GM23338 (cell line): ENCODE measurements at regions not wholly inside any gene's neighbourhood (a gene's known extent, or its start where the extent isn't known, plus 50 kb on each side); places are given as distances from the start of the nearest gene placed in this dataset.

Source experiments
- ATAC-seq: fragments of 200-7000 bp; cut with Tn5 transposase; 3 replicates; pipeline ENCODE4 v1.9.1; 2020
- DNase-seq: peaks from one replicate; pipeline ENCODE4 v3.0.0-alpha.2; 2015; ENCODE audit warnings: low spot score
- H2AFZ ChIP-seq: fragments of 200-600 bp; sonication (generic); 2 replicates; pipeline ENCODE4 v1.8.0; 2016; ENCODE audit warnings: antibody characterized with exemption, mild to moderate bottlenecking, moderate library complexity
- H3F3A ChIP-seq: fragments of 200-600 bp; sonication (generic); replicated peaks from 2 replicates; pipeline ENCODE4 v1.8.0; 2017; ENCODE audit warnings: antibody characterized with exemption, mixed run types, low read depth
- H3K27ac ChIP-seq: fragments of 200-600 bp; sonication (generic); 2 replicates; pipeline ENCODE4 v1.6.1; 2016; ENCODE audit warnings: low read depth
- H3K27me3 ChIP-seq: fragments of 200-600 bp; sonication (generic); 2 replicates; pipeline ENCODE4 v1.8.0; 2016; ENCODE audit warnings: mild to moderate bottlenecking, mixed run types, moderate library complexity; ENCODE audit not compliant: insufficient read depth
- H3K36me3 ChIP-seq: fragments of 200-600 bp; sonication (generic); 2 replicates; pipeline ENCODE4 v1.8.0; 2016; ENCODE audit warnings: mild to moderate bottlenecking; ENCODE audit not compliant: insufficient read depth
- H3K4me1 ChIP-seq: fragments of 200-600 bp; sonication (generic); 2 replicates; pipeline ENCODE4 v1.8.0; 2016; ENCODE audit warnings: mild to moderate bottlenecking, moderate library complexity; ENCODE audit not compliant: insufficient read depth
- H3K4me2 ChIP-seq: fragments of 200-600 bp; sonication (generic); 2 replicates; pipeline ENCODE4 v1.7.1; 2017; ENCODE audit warnings: mixed run types
- H3K4me3 ChIP-seq: fragments of 200-600 bp; sonication (generic); 2 replicates; pipeline ENCODE4 v1.6.1; 2016; ENCODE audit warnings: mixed run types
- H3K79me2 ChIP-seq: fragments of 200-600 bp; sonication (generic); replicated peaks from 2 replicates; pipeline ENCODE4 v1.8.0; 2017; ENCODE audit warnings: mild to moderate bottlenecking; ENCODE audit not compliant: insufficient read depth
- H3K9me2 ChIP-seq: fragments of 200-600 bp; sonication (generic); 2 replicates; pipeline ENCODE4 v1.8.0; 2017; ENCODE audit not compliant: insufficient read depth
- H4K20me1 ChIP-seq: fragments of 200-600 bp; sonication (generic); replicated peaks from 2 replicates; pipeline ENCODE4 v1.8.0; 2017; ENCODE audit warnings: mild to moderate bottlenecking; ENCODE audit not compliant: insufficient read depth
- H3K27ac Mint-ChIP-seq: 2 replicates; pipeline ENCODE4 v1.8.0; 2020; ENCODE audit warnings: inconsistent platforms, mild to moderate bottlenecking, moderate library complexity, mixed read lengths
- H3K27me3 Mint-ChIP-seq: 3 replicates; pipeline ENCODE4 v1.8.0; 2022; ENCODE audit warnings: low read depth, mild to moderate bottlenecking, moderate library complexity, mixed read lengths, inconsistent platforms; ENCODE audit not compliant: insufficient read depth, poor library complexity
- H3K36me3 Mint-ChIP-seq: 3 replicates; pipeline ENCODE4 v1.8.0; 2021; ENCODE audit warnings: low read depth, mild to moderate bottlenecking, inconsistent platforms, moderate library complexity, mixed read lengths
- H3K4me1 Mint-ChIP-seq: 3 replicates; pipeline ENCODE4 v1.8.0; 2020; ENCODE audit warnings: mild to moderate bottlenecking, inconsistent platforms, mixed read lengths
- H3K4me3 Mint-ChIP-seq: 3 replicates; pipeline ENCODE4 v1.8.0; 2021; ENCODE audit warnings: moderate library complexity, mild to moderate bottlenecking, inconsistent platforms, mixed read lengths
- H3K9me3 Mint-ChIP-seq: 3 replicates; pipeline ENCODE4 v1.8.0; 2020; ENCODE audit warnings: moderate library complexity, mild to moderate bottlenecking, inconsistent platforms, mixed read lengths
- CREB1 ChIP-seq: fragments of 250-450 bp; sonication (Bioruptor Pico); IDR thresholded peaks from 2 replicates; pipeline ENCODE4 v1.5.0; 2020; ENCODE audit warnings: low read depth, mild to moderate bottlenecking, moderate library complexity
- CTCF ChIP-seq, 2 experiments: fragments of 200-600 bp in 1 of 2; sonication (generic) in 1 of 2; conservative IDR thresholded peaks; 2 replicates each; pipeline versions ENCODE4 v1.5.1 to v1.6.1; 2016 to 2017; ENCODE audit warnings: antibody characterized with exemption in 2 of 2, low read depth in 2 of 2, mild to moderate bottlenecking in 2 of 2, moderate library complexity in 1 of 2
- EZH2 ChIP-seq: fragments of 200-600 bp; sonication (generic); IDR thresholded peaks from one replicate; pipeline ENCODE4 v1.8.0; 2017; ENCODE audit warnings: antibody characterized with exemption, mild to moderate bottlenecking, low read depth; ENCODE audit not compliant: unreplicated experiment
- EZH2phosphoT487 ChIP-seq: fragments of 200-600 bp; sonication (generic); IDR thresholded peaks from one replicate; pipeline ENCODE4 v1.8.1; 2018; ENCODE audit warnings: antibody characterized with exemption; ENCODE audit not compliant: unreplicated experiment
- JUNB ChIP-seq: IDR thresholded peaks from one replicate; pipeline ENCODE4 v1.6.1; 2016; ENCODE audit warnings: antibody characterized with exemption; ENCODE audit not compliant: unreplicated experiment
- NANOG ChIP-seq: IDR thresholded peaks from 2 replicates; pipeline ENCODE4 v1.6.1; 2016; ENCODE audit warnings: antibody characterized with exemption, borderline replicate concordance
- POLR2AphosphoS5 ChIP-seq: IDR thresholded peaks from 2 replicates; pipeline ENCODE4 v1.6.1; 2016; ENCODE audit warnings: antibody characterized with exemption, low read depth
- REST ChIP-seq: IDR thresholded peaks from one replicate; pipeline ENCODE4 v1.6.1; 2018; ENCODE audit warnings: antibody characterized with exemption; ENCODE audit not compliant: unreplicated experiment
- STAT1 ChIP-seq: IDR thresholded peaks from one replicate; pipeline ENCODE4 v1.6.1; 2016; ENCODE audit warnings: antibody characterized with exemption; ENCODE audit not compliant: unreplicated experiment
- ZNF114 ChIP-seq: fragments of 250-450 bp; sonication (Bioruptor Pico); IDR thresholded peaks from 2 replicates; pipeline ENCODE4 v1.5.0; 2020; ENCODE audit warnings: mild to moderate bottlenecking, moderate library complexity
- ZNF331 ChIP-seq: fragments of 250-450 bp; sonication (Bioruptor Pico); IDR thresholded peaks from 2 replicates; pipeline ENCODE4 v1.5.0; 2020; ENCODE audit warnings: low read depth, mild to moderate bottlenecking, moderate library complexity
- ZNF462 ChIP-seq: fragments of 250-450 bp; sonication (Bioruptor Pico); IDR thresholded peaks from 2 replicates; pipeline ENCODE4 v1.5.0; 2020; ENCODE audit warnings: mild to moderate bottlenecking, moderate library complexity
- TF ChIP-seq, protein P1 (sequence below): IDR thresholded peaks from 2 replicates; pipeline ENCODE4 v1.6.1; 2016; ENCODE audit warnings: antibody characterized with exemption

DNA sequence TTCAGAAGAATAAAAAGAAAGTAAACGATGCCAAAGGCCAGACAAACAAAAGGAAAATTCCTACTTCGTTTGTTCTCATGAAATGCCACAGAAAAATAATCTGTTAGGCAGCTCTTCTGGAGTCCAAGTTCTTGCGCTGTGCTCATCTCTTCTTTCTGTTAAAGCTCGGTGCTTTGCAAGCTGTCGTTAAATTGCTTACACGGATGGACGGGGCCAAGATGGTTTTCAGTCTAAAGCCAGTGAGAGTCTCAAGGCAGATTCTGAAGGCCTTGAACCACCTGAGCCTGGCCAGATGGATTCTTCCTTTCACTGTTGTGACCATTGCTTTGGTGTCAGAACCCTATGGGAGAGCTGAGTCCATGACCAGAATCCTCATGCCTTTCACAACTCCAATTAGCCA is 97.6 kb upstream of the RMDN2 start:
- Histone ChIP-seq H3F3A (no peaks in the 10 kb centered on the region), H3K36me3 (no peaks in the 10 kb centered on the region), H3K4me3 (no peak overlapping the region), H3K4me2 (no peak overlapping the region), H3K4me1 (no peaks in the 10 kb centered on the region), H4K20me1 (no peaks in the 10 kb centered on the region), H3K9me2 (peaks cover 4% of the 10 kb centered on the region; the same call in 1 of the 2 replicates), H2AFZ (no peak overlapping the region), H3K27me3 (no peaks in the 10 kb centered on the region), H3K27ac (no peak overlapping the region), H3K79me2 (no peaks in the 10 kb centered on the region)
- no peak overlapping the region for H3K4me3 Mint-ChIP-seq
- TF ChIP-seq, protein P1, sequence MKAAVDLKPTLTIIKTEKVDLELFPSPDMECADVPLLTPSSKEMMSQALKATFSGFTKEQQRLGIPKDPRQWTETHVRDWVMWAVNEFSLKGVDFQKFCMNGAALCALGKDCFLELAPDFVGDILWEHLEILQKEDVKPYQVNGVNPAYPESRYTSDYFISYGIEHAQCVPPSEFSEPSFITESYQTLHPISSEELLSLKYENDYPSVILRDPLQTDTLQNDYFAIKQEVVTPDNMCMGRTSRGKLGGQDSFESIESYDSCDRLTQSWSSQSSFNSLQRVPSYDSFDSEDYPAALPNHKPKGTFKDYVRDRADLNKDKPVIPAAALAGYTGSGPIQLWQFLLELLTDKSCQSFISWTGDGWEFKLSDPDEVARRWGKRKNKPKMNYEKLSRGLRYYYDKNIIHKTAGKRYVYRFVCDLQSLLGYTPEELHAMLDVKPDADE, result no peak
- TF ChIP-seq EZH2 (no peak), NANOG (no peak), CREB1 (CRISPR knock-in tag) (no peak), REST (no peak), CTCF (conservative IDR thresholded peaks at IDR 0.05; ENCODE audit: low read depth in 2 of 2) (no peak), EZH2phosphoT487 (no peak), ZNF462 (CRISPR knock-in tag) (no peak), JUNB (no peak), ZNF114 (no peak), STAT1 (no peak), POLR2AphosphoS5 (no peak), ZNF331 (CRISPR knock-in tag) (no peak)
- peaks cover 2% of the 10 kb centered on the region for H3K27me3 Mint-ChIP-seq
- DNase-seq (no peak), ATAC-seq (no peak)
- no peaks in the 10 kb centered on the region for H3K36me3 Mint-ChIP-seq
- no peaks in the 10 kb centered on the region for H3K9me3 Mint-ChIP-seq
- peaks cover under 1% of the 10 kb centered on the region; the same call in 2 of the 3 replicates for H3K4me1 Mint-ChIP-seq
- H3K27ac Mint-ChIP-seq, result no peak overlapping the region
